ENCODE measurements at regions not wholly inside any gene's neighbourhood (a gene's known extent, or its start where the extent isn't known, plus 50 kb on each side); places are given as distances from the start of the nearest gene placed in this dataset.

DNA sequence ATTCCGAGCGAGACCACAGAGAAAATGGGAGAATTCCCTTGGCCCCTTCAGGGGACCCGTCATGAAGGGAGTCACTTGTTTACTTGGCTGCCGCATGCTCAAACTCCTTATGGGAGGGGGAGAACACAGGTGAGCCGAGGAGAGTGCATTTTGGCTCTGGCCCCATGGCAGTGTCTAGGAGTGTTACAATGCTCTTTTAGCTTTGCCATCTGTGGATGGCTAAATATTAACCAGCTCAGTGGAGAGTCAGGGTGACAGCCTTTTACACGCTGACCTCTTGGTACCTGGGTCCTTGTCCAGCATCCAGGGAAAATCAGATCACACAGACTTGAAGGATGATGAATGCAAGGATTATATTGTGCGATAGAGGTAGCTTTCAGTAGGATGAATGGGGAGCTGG is 146.4 kb upstream of the ATXN7L3B start:
- no peak for DNase-seq (ENCODE audit: low spot score)
- H3K4me1 ChIP-seq (ENCODE audit: control insufficient read depth in 4 of 4, insufficient read depth in 4 of 4, low read length in 3 of 4) = peaks cover 2 to 11% (median 9%) of the 10 kb centered on the region in 4 donors
- H3K9ac ChIP-seq (ENCODE audit: low read depth in 1 of 2, low read length in 2 of 2) = no peak overlapping the region
- no peaks in the 10 kb centered on the region for H3K27me3 ChIP-seq (ENCODE audit: control insufficient read depth in 4 of 4, insufficient read depth in 4 of 4, low read length in 3 of 4)
- TF ChIP-seq FOXA1 (IDR thresholded peaks at IDR 0.05) (no peak), GABPA (IDR thresholded peaks at IDR 0.05 in 1 of 2, conservative IDR thresholded peaks at IDR 0.05 in 1 of 2) (no peak), ZBTB33 (IDR thresholded peaks at IDR 0.05) (no peak), SP1 (IDR thresholded peaks at IDR 0.05) (no peak), EGR1 (IDR thresholded peaks at IDR 0.05; ENCODE audit: low read depth in 2 of 2) (no peak), REST (IDR thresholded peaks at IDR 0.05) (no peak), RXRA (IDR thresholded peaks at IDR 0.05) (peak; percentile 45 to 69), RAD21 (IDR thresholded peaks at IDR 0.05) (no peak), JUND (IDR thresholded peaks at IDR 0.05) (no peak), HNF4A (conservative IDR thresholded peaks at IDR 0.05) (peak; percentile 43 to 62), YY1 (IDR thresholded peaks at IDR 0.05) (peak; percentile 16), TAF1 (conservative IDR thresholded peaks at IDR 0.05) (no peak), NR2F2 (IDR thresholded peaks at IDR 0.05) (no peak), HNF4G (IDR thresholded peaks at IDR 0.05) (no peak)
- TF ChIP-seq, protein P1, sequence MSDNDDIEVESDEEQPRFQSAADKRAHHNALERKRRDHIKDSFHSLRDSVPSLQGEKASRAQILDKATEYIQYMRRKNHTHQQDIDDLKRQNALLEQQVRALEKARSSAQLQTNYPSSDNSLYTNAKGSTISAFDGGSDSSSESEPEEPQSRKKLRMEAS (IDR thresholded peaks at IDR 0.05) = no peak
- TF ChIP-seq, protein P2, sequence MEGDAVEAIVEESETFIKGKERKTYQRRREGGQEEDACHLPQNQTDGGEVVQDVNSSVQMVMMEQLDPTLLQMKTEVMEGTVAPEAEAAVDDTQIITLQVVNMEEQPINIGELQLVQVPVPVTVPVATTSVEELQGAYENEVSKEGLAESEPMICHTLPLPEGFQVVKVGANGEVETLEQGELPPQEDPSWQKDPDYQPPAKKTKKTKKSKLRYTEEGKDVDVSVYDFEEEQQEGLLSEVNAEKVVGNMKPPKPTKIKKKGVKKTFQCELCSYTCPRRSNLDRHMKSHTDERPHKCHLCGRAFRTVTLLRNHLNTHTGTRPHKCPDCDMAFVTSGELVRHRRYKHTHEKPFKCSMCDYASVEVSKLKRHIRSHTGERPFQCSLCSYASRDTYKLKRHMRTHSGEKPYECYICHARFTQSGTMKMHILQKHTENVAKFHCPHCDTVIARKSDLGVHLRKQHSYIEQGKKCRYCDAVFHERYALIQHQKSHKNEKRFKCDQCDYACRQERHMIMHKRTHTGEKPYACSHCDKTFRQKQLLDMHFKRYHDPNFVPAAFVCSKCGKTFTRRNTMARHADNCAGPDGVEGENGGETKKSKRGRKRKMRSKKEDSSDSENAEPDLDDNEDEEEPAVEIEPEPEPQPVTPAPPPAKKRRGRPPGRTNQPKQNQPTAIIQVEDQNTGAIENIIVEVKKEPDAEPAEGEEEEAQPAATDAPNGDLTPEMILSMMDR (IDR thresholded peaks at IDR 0.05; ENCODE audit: low read depth, low read length, missing input control) = no peak
- TF ChIP-seq, protein P3, sequence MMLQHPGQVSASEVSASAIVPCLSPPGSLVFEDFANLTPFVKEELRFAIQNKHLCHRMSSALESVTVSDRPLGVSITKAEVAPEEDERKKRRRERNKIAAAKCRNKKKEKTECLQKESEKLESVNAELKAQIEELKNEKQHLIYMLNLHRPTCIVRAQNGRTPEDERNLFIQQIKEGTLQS (IDR thresholded peaks at IDR 0.05) = no peak
- H3K36me3 ChIP-seq (ENCODE audit: control insufficient read depth in 4 of 4, insufficient read depth in 3 of 4, low read depth in 1 of 4, low read length in 3 of 4) = no peaks in the 10 kb centered on the region
- no peak overlapping the region for H3K27ac ChIP-seq (ENCODE audit: low read depth in 1 of 2, low read length in 2 of 2)
- peaks cover 0 to 3% (median 0%) of the 10 kb centered on the region in 4 donors for H3K9me3 ChIP-seq (ENCODE audit: control insufficient read depth in 4 of 4, low read length in 3 of 4)
- no peak overlapping the region for H3K4me3 ChIP-seq (ENCODE audit: low read depth in 1 of 3, low read length in 3 of 3)
- WGBS = 55% methylated on average over 7 of the region's 7 CpGs
